Fibroblast of villous mesenchyme (primary cell): ENCODE measurements at regions not wholly inside any gene's neighbourhood (a gene's known extent, or its start where the extent isn't known, plus 50 kb on each side); places are given as distances from the start of the nearest gene placed in this dataset.

Experiments used
- DNase-seq: peaks from one replicate; pipeline ENCODE4 v3.0.0-alpha.2; 2010; ENCODE audit warnings: low read depth
- H3K4me3 ChIP-seq: 2 replicates; pipeline ENCODE4 v1.5.1; 2011; ENCODE audit warnings: low read depth, mild to moderate bottlenecking, low read length
- TF ChIP-seq, protein P1 (sequence below): IDR thresholded peaks from 2 replicates; pipeline ENCODE4 v1.5.1; 2012; ENCODE audit warnings: low read depth, mild to moderate bottlenecking, low read length; ENCODE audit not compliant: insufficient read depth

- TF ChIP-seq, protein P1, sequence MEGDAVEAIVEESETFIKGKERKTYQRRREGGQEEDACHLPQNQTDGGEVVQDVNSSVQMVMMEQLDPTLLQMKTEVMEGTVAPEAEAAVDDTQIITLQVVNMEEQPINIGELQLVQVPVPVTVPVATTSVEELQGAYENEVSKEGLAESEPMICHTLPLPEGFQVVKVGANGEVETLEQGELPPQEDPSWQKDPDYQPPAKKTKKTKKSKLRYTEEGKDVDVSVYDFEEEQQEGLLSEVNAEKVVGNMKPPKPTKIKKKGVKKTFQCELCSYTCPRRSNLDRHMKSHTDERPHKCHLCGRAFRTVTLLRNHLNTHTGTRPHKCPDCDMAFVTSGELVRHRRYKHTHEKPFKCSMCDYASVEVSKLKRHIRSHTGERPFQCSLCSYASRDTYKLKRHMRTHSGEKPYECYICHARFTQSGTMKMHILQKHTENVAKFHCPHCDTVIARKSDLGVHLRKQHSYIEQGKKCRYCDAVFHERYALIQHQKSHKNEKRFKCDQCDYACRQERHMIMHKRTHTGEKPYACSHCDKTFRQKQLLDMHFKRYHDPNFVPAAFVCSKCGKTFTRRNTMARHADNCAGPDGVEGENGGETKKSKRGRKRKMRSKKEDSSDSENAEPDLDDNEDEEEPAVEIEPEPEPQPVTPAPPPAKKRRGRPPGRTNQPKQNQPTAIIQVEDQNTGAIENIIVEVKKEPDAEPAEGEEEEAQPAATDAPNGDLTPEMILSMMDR = no peak
- no peak overlapping the region for H3K4me3 ChIP-seq
- no peak for DNase-seq
Measured at GRCh38 chr2:104385743-104386142, 468.2 kb upstream of the POU3F3 start.

GRCh38 chr2:104388296-104388695 is 465.6 kb upstream of the POU3F3 start:
- H3K4me3 ChIP-seq = no peak overlapping the region
- DNase-seq = no peak
- TF ChIP-seq, protein P1 = no peak

DNA sequence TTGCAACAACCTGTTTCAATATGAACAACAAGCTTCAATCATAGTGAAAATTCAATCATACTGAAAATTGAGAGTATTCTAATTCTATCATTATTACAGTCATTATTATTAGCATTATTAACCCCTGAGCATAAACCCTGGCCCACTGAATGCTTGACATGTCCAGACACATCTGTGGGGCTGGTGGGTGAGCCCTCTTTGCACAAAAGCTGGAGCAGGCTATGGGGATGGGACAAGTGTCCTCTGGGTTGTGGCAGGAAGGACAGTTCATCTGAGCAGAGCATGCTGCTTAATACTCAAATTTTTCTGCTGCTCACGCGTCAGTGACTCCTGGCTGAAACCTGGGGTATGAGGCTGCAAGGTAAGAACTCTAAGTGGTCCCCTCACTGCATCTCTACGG is 451.1 kb upstream of the POU3F3 start:
- no peak for DNase-seq
- TF ChIP-seq, protein P1 = no peak
- H3K4me3 ChIP-seq = no peak overlapping the region

DNA sequence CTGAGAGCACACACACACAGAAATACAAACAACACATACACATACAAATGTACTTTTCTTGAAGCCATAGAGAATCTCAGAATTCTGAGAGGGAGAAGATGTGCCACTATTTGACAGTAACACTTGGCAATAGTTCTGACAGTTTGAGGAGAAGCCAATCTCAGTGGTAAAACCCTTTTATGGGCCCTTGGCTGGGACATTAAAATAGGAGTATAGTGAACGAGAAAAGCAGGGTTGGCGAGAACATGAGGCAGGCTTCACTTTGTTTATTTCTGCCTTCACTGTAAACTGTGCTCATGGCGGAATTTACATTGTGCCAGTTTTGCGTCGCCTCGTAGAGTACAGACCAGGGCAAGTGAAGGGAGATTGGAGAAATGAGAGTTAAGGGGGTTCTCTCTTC is 449.4 kb upstream of the POU3F3 start:
- no peak for DNase-seq
- TF ChIP-seq, protein P1 = no peak
- H3K4me3 ChIP-seq = no peak overlapping the region

- TF ChIP-seq, protein P1 = no peak
- no peak for DNase-seq
Measured at GRCh38 chr2:104405623-104406022, 448.3 kb upstream of the POU3F3 start.

DNA sequence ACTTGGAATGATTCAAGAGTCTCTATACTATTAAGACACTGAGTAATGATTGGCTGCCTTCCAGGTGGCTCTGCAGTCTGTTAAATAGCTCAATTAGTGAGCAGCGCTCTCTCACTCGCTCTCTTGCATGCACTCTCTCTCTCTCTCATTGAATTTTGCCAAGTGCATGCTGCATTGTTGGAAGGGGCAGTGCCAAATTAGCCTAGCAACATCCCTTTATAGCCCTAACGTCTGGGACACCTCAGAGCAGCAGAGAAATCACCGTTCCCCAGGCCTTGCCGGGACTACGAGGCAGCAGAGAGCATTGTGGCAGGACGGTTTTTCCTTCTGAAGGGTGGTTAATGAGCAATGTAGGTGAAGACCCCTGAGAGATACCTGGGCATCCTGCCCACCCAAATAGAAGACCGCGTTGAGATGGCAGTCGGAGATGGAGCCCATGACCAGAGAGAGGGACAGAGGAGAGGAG is 447.6 kb upstream of the POU3F3 start:
- no peak overlapping the region for H3K4me3 ChIP-seq
- no peak for DNase-seq
- TF ChIP-seq, protein P1 = no peak

More at GRCh38 chr2:104405623-104406022, 448.3 kb upstream of the POU3F3 start:
- H3K4me3 ChIP-seq = no peak overlapping the region

DNA sequence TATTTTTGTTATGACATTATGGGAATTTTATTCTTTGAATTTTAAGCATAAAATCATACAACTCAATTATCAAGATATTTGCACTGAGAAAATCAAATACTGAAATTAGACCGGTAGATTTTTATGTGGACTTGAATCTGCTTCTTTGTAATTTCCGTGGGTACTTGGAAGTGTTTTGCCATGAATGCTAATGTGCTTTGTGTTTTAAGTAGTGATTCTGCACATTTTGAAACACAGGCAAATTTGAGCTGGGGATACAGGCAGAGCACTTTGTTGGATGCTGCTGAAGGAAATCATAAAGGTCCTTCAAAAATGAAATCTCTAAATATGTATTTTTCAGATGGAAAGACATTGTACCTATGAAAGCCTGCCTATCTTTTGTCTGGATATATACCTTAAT is 446.3 kb upstream of the POU3F3 start:
- DNase-seq = no peak
- no peak overlapping the region for H3K4me3 ChIP-seq
- TF ChIP-seq, protein P1 = no peak
